Vagina (tissue), 2 donors: ENCODE measurements at regions not wholly inside any gene's neighbourhood (a gene's known extent, or its start where the extent isn't known, plus 50 kb on each side); places are given as distances from the start of the nearest gene placed in this dataset.

Source experiments
- POLR2A ChIP-seq, 2 donors: fragments of 450-650 bp; IDR thresholded peaks; one replicate each; pipeline ENCODE4 v1.6.1; 2017; ENCODE audit warnings: antibody characterized with exemption in 2 of 2, mild to moderate bottlenecking in 2 of 2, moderate library complexity in 2 of 2
- POLR2AphosphoS5 ChIP-seq, 2 donors: sonication (generic); formaldehyde crosslinking; IDR thresholded peaks; one replicate each; pipeline ENCODE4 v1.9.0; 2017; ENCODE audit warnings: antibody characterized with exemption in 2 of 2, mild to moderate bottlenecking in 2 of 2, low read depth in 1 of 2; ENCODE audit not compliant: insufficient read depth in 1 of 2
- TF ChIP-seq, protein P1 (sequence below), 3 experiments: fragments of 450-650 bp in 2 of 3; fragments of 200-600 bp in 1 of 3; sonication (generic) in 1 of 3; IDR thresholded peaks; one replicate each; pipeline ENCODE4 v1.5.1; 2017 to 2019; ENCODE audit warnings: antibody characterized with exemption in 3 of 3, mild to moderate bottlenecking in 2 of 3, moderate library complexity in 2 of 3

DNA sequence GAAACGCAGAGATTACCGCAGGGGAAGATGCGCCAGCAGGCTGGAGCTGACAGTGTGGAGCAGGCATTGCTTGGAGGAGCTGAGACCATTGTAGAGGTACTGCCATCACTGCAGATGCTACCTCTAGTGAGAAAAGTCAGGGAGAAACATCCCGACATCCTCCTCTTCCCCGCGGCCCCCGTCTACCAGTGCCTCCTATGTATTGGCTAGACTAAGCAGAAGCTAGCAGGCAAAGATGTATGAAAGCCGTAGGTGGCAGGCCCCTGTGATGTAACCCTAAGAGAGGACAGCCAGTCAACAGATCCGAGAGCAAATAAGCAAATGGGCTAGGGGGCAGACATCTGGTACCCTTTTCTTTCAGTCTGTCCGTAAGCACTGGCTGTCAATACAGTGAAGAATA is 115.5 kb upstream of the ACTBL2 start:
- TF ChIP-seq, protein P1, sequence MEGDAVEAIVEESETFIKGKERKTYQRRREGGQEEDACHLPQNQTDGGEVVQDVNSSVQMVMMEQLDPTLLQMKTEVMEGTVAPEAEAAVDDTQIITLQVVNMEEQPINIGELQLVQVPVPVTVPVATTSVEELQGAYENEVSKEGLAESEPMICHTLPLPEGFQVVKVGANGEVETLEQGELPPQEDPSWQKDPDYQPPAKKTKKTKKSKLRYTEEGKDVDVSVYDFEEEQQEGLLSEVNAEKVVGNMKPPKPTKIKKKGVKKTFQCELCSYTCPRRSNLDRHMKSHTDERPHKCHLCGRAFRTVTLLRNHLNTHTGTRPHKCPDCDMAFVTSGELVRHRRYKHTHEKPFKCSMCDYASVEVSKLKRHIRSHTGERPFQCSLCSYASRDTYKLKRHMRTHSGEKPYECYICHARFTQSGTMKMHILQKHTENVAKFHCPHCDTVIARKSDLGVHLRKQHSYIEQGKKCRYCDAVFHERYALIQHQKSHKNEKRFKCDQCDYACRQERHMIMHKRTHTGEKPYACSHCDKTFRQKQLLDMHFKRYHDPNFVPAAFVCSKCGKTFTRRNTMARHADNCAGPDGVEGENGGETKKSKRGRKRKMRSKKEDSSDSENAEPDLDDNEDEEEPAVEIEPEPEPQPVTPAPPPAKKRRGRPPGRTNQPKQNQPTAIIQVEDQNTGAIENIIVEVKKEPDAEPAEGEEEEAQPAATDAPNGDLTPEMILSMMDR (IDR thresholded peaks at IDR 0.05): no peak
- TF ChIP-seq POLR2A (IDR thresholded peaks at IDR 0.05) (no peak), POLR2AphosphoS5 (IDR thresholded peaks at IDR 0.05; ENCODE audit: insufficient read depth in 1 of 2, low read depth in 1 of 2) (no peak)
